NCI-H1930 (cell line): ENCODE measurements at regions not wholly inside any gene's neighbourhood (a gene's known extent, or its start where the extent isn't known, plus 50 kb on each side); places are given as distances from the start of the nearest gene placed in this dataset.

Experiments
- DNase-seq, 2 experiments: peaks; one replicate each; lab custom pipeline; 2025; lab: John Stamatoyannopoulos, UW

- DNase-seq = no peak
Measured at GRCh38 chrX:39915596-39915995, 182.2 kb downstream of the BCOR start.

DNA sequence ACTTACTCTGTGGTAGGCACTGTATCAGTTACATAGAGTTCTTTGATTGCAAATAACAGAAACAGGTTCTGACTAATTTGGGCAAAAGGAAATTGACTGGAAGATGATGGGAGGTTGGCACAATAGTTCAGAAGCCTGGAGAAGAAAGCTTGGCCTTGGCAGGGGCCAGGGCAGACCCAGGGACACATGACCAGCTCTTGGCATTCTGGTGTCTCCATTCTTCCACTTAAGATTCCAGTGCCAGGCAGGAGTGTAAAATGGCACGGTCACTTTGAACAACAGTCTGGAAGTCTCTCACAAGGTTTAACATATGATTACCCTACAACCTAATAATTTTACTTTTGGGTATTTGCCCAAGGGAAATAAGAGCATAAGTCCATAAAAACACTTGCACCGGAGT lies 175.9 kb downstream of the BCOR start:
- no peak for DNase-seq

- DNase-seq = no peak
Measured at GRCh38 chrX:39922488-39922887, 175.3 kb downstream of the BCOR start.

GRCh38 chrX:39922926-39923325 lies 174.8 kb downstream of the BCOR start:
- no peak for DNase-seq

DNA sequence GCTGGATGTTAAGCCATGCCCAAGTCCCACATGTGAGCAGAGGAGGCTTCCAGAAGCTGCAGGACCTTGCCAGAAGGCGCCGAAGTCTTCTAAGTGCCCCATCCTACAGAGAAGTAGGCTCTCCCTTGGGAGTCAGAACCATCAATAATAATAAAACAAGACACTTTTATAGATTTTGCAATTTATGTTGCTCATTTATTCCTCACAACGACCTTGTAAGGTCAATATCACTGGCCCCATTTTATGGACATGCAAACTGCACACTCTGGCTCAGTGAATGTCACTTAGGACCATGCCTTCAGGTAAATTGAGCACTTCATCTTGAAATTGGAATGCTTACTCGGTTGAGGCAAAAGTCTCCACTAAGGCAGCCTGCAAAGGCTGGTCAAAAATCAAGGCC lies 170.4 kb downstream of the BCOR start:
- no peak for DNase-seq

DNA sequence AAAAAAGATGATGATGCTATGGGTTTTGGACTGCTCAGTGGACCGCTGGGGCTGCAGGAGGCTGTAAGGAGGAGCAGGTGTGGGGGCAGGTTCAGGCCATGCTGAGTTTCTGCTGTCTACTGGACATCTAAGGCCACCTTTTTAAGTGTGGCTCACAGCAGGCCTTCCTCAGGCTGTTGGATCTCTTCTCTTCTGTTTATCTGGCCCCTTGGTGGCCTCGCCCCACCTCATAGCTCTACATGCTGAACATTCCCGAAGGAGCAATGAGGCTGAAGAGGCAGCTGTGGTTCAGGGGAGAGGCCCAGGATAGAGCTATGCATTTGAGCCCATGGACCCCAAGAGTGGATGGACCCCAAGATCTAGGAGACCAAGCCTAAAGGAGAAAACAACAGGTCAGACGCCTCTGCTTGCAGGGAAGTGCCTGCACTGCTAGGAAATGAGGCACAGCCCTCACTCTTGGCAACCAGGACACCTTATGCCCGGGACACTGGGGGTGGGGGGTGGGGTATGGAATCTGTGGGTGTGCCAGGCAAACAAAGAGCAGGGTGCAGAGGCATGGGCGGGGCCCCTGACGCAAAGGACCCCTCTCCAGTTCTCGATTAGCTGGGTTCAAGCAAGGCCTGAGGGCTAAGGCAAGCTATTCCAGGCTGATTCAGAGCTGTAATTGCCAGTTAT lies 168.9 kb downstream of the BCOR start:
- DNase-seq = no peak

DNA sequence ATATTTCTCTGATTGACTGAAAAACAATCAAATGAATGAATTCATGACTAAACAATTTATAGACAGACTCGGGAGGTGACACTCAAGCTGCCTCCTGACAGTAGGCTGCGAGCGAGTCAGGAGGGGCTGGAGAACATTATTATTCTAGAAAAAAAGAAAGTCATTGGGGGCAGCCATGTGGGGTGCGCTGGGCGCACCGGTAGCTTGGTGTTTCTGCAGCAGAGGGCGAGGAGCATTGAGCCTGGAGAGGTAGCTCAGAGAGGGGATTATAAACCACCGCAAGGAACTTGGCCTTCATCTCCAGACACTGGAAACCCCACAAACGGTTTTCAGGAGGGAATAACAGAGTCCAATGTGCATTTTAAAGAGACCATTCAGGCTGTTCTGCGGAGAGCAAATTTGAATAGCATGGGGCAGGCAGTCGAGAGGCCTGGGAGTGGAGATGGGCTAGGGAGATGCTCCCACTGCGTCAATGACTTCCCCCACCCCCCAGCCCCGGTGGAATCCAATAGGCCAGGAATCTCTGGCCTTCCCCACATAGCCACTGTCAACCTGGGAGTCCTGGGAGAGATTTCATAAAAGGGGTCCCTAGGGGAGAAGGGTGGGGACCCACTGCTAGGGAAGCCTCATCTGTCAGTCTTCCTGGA lies 168.3 kb downstream of the BCOR start:
- DNase-seq = no peak

DNA sequence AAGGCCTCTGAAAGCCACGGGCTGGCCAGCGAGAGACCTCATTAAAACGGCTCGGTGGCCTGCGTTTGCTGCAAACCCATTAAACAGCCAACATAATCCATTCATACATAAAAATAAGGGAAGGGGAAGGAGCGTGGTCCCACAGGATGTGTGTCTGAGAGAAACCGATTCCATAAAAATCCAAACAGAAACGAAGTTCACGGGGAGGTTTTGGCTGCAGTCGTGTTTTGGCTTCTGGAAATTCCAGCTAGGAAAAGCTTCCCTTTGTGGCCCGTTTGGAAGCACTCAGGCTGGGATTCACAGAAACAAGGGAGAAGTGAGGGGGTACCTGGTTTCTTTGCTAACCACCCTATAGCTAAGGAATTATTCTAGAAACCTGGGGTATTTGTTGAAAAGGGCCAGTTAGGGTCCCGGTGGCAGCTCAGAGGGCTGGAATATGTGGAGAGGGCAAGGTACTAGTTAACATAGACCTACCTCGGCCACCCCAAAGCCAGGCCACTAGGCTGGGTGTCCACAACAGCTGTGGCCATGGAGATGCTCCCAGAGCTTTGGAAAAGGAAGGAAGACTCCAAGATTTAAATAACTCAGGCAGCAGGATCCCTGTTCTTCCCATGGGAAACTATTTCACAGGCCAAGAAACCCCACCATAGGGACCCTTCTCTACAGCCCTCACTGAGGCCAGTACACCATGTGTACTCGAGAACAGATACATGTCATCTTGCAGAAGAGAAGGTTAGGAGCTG lies 166.8 kb downstream of the BCOR start:
- DNase-seq = no peak

DNA sequence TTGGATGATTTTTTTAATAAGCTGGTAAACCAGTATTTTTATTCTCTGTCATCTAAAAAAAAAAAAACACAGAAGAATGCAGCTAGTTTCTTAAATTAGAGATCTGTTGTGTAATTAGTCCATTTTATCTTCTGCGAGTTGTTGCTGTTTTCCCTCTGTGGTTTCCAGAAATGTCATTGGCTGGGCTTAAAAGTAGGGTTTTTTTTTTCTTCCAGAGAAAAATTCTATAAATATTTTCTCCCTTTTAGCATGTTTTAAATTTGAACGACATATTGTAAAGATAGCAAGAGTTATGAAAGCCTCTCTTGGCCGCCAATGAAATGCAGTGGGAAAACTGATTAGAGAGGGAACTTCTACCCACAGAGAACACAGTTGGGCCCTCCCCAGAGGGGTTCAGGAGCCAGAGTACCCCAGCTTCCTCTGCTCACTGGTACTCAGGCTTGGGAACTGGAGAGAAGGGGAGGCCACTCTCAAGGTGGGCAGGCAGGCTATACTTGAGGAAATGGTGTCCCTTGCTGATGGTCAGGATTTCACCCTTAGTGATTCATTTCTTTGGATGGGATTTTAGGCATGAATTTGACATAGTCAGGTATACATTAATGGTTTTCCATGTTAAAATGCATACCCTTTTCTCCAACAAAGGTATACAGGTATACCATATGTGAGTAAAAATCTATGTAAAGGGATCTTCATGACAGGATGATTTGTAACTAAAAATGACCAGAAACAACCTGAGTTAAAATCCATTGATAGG lies 166.1 kb downstream of the BCOR start:
- no peak for DNase-seq

- no peak for DNase-seq
Measured at GRCh38 chrX:39935411-39936064, 162.2 kb downstream of the BCOR start.

GRCh38 chrX:39936886-39937770 lies 160.6 kb downstream of the BCOR start:
- DNase-seq = no peak

DNA sequence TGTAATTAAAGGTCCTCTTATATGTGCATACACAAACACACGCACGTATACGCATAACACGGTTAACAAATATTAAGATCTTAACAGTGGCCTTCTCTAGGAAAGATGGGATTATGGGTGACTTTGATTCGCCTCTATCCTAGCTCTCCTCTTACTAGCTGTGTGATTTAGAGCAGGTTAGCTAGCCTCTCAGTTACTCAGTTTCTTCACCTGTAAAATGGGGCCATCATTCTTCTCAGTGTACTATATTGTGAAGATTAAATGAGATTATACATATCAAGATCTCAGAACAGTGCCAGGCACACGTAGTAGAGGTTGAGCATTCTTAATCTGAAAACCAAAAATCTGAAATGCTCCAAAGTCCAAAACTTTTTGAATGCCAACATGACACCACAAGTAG lies 159.3 kb downstream of the BCOR start:
- DNase-seq = no peak

- DNase-seq = no peak
Measured at GRCh38 chrX:39939678-39940077, 158.1 kb downstream of the BCOR start.

DNA sequence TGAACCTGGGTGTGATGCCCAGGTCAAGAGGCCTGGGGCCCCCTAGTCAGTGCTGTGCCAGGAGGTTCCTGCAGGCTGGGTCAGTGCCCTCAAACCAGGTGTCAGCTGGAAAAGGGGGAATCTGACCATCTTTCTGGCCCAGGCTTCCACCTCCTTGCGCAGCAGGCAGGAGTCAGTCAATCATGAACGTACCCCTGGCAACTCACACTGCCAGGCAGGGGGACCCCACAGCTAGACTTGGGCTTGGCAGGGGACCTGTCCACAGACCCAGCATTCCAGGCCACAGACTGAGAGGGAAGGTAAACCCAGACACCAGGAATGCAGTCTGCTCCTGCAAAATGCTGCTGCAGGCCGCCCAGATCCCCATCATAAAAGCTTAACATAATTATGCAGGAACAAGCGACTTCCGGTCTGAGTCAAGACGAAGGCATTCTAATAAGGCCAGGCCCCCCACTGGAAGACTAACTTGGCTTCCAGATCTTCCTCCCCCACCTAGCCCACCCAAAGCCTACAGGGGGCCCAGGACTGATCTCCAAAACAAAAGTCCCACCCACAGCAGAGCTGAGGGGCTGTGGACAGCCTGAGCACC lies 156.3 kb downstream of the BCOR start:
- no peak for DNase-seq

GRCh38 chrX:39944416-39944815 lies 153.3 kb downstream of the BCOR start:
- DNase-seq = no peak

DNA sequence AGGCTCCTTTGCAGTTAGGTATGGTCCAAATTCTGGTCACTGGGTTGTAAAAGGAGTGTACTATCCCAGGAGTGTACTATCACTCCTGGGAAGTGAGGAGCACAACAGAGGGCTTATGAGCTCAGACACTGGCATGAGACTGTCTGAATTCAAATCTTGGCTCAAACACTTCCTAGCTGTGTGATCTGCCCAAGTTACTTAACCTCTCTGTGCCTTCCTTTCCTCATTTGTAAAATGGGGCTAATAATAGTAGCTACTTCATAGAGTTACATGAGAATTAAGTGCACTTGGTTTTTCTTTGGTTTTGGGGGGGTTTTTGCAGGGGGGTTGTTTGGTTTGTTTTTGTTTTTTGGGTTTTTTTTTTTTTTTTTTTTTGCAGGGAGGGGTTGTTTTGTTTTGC lies 152.0 kb downstream of the BCOR start:
- DNase-seq = no peak

GRCh38 chrX:39946822-39947221 lies 150.9 kb downstream of the BCOR start:
- DNase-seq = no peak

- no peak for DNase-seq
Measured at GRCh38 chrX:39948582-39948981, 149.2 kb downstream of the BCOR start.

DNA sequence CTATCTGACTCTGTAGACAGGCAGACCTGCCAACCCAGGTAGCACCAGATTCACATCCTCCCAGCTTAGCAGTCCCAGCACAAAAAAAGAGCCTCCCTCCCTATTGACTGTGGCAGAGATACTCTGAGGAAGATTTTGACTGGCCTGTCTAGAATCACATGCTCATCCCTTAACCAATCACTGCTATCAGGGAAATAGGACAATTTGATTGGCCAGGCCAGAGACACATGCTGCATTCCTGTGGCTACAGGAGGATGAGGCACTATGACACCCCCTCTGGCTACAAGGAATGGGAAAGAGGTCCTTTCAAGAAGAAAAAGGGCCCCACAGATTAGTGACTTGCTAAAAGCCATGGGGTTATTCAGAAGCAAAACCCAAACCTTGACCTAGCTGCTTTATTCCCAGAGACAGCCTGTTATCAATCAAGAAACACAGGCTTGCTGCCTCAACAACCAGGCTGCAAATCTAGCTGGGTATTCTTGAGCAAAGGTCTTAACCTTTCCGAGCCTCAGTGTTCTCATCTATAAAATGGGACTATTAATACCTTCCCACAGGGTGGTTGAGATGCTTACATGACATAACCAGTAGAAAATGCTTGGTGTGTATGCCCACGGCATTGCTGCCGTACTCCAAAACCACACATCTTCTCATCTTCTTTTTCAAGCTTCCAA lies 147.6 kb downstream of the BCOR start:
- DNase-seq = no peak

GRCh38 chrX:39952989-39953388 lies 144.8 kb downstream of the BCOR start:
- DNase-seq = no peak
